LNCaP clone FGC (cell line): ENCODE measurements at regions not wholly inside any gene's neighbourhood (a gene's known extent, or its start where the extent isn't known, plus 50 kb on each side); places are given as distances from the start of the nearest gene placed in this dataset.

Experiments used
- DNase-seq: peaks from one replicate; pipeline ENCODE4 v3.0.0-alpha.2; 2011; ENCODE audit warnings: low read depth
- H3K4me3 ChIP-seq: 2 replicates; pipeline ENCODE4 v1.5.1; 2011; ENCODE audit warnings: mild to moderate bottlenecking, low read depth, low read length, control low read depth
- CTCF ChIP-seq: IDR thresholded peaks from 2 replicates; pipeline ENCODE4 v1.5.1; 2012; ENCODE audit warnings: mild to moderate bottlenecking; ENCODE audit not compliant: control insufficient read depth, insufficient read depth; ENCODE audit errors: extremely low read depth

- no peak for DNase-seq
- no peak overlapping the region for H3K4me3 ChIP-seq
- no peak for TF ChIP-seq CTCF
Measured at GRCh38 chr11:130599073-130599654, 150.7 kb downstream of the ADAMTS15 start.

GRCh38 chr11:130600139-130600538 is 151.7 kb downstream of the ADAMTS15 start:
- DNase-seq, result no peak
- no peak for TF ChIP-seq CTCF
- H3K4me3 ChIP-seq, result no peak overlapping the region

- TF ChIP-seq CTCF, result no peak
- DNase-seq, result no peak
- H3K4me3 ChIP-seq, result no peak overlapping the region
Measured at GRCh38 chr11:130600616-130601015, 152.2 kb downstream of the ADAMTS15 start.

- no peak for TF ChIP-seq CTCF
- DNase-seq, result no peak
- no peak overlapping the region for H3K4me3 ChIP-seq
Measured at GRCh38 chr11:130601141-130601540, 152.7 kb downstream of the ADAMTS15 start.

- no peak for TF ChIP-seq CTCF
- no peak for DNase-seq
- H3K4me3 ChIP-seq, result no peak overlapping the region
Measured at GRCh38 chr11:130601764-130602460, 153.5 kb downstream of the ADAMTS15 start.

- no peak for TF ChIP-seq CTCF
- DNase-seq, result no peak
- H3K4me3 ChIP-seq, result no peak overlapping the region
Measured at GRCh38 chr11:130602641-130603334, 154.3 kb downstream of the ADAMTS15 start.
